ENCODE measurements at regions not wholly inside any gene's neighbourhood (a gene's known extent, or its start where the extent isn't known, plus 50 kb on each side); places are given as distances from the start of the nearest gene placed in this dataset.

DNA sequence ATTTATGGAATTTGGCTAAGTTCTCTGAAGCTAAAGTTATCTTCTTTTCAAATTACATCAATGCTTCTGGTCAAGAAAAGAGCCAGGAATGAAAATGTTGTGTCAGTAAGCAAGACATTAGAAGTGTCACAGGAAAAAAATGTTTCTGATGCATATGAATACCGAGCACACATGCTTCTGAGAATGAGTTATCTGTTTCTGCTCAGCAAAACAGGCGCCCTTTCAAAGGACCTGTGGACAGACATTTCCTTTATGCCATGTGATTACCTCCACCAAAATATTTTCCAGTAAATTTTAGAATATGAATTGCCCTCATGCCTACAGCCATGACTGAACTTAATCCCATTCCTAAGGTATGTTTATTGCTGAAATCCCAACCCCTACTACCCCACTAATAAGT, 55.4 kb upstream of the RNF180 start:
- TF ChIP-seq POLR2A (IDR thresholded peaks at IDR 0.05; ENCODE audit: low read depth, low read length) (no peak), TAF1 (IDR thresholded peaks at IDR 0.05; ENCODE audit: low read depth, low read length) (no peak), POLR2AphosphoS5 (IDR thresholded peaks at IDR 0.05; ENCODE audit: low read depth, low read length) (no peak), POU2F2 (IDR thresholded peaks at IDR 0.05; ENCODE audit: low read depth, low read length) (no peak), SPI1 (IDR thresholded peaks at IDR 0.05; ENCODE audit: low read depth, low read length) (no peak), PAX5 (IDR thresholded peaks at IDR 0.05; ENCODE audit: insufficient read depth, low read length, severe bottlenecking) (no peak)

Data from GM12891 (cell line).